ENCODE measurements at regions not wholly inside any gene's neighbourhood (a gene's known extent, or its start where the extent isn't known, plus 50 kb on each side); places are given as distances from the start of the nearest gene placed in this dataset.

DNA sequence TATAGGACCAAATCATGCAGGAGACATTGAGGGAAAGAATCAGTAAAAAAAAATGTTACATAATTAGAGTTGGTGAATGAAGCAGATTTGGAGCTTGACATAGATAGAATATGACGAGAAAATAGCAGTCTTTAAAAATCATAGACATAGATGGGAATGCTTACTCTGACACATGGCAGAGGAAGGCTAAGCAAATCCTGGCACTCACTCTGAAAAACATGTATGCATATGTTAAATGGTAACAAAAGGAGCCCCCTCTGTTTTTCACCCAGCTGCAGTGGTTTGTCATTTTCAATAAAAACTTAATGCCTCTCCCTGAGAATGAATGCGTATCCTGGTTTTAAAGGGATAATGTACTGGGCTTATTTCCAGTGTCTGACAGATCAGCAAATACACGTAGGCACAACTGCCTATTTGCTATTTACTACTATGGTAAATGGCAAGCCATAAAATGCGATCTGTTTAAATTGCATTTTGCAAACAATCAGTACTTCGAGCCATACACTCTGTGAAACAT, 561.2 kb upstream of the SEL1L start:
- TF ChIP-seq, protein P1, sequence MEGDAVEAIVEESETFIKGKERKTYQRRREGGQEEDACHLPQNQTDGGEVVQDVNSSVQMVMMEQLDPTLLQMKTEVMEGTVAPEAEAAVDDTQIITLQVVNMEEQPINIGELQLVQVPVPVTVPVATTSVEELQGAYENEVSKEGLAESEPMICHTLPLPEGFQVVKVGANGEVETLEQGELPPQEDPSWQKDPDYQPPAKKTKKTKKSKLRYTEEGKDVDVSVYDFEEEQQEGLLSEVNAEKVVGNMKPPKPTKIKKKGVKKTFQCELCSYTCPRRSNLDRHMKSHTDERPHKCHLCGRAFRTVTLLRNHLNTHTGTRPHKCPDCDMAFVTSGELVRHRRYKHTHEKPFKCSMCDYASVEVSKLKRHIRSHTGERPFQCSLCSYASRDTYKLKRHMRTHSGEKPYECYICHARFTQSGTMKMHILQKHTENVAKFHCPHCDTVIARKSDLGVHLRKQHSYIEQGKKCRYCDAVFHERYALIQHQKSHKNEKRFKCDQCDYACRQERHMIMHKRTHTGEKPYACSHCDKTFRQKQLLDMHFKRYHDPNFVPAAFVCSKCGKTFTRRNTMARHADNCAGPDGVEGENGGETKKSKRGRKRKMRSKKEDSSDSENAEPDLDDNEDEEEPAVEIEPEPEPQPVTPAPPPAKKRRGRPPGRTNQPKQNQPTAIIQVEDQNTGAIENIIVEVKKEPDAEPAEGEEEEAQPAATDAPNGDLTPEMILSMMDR (conservative IDR thresholded peaks at IDR 0.05; ENCODE audit: low read depth in 2 of 2) = no peak
- TF ChIP-seq NANOG (IDR thresholded peaks at IDR 0.05; ENCODE audit: borderline replicate concordance) = no peak
- no peak for TF ChIP-seq JUNB (IDR thresholded peaks at IDR 0.05; ENCODE audit: unreplicated experiment)
- no peak for TF ChIP-seq EZH2phosphoT487 (IDR thresholded peaks at IDR 0.05; ENCODE audit: unreplicated experiment)
- no peak for TF ChIP-seq EZH2 (IDR thresholded peaks at IDR 0.05; ENCODE audit: low read depth, unreplicated experiment)
- TF ChIP-seq STAT1 (IDR thresholded peaks at IDR 0.05; ENCODE audit: unreplicated experiment) = no peak
- TF ChIP-seq, protein P2, sequence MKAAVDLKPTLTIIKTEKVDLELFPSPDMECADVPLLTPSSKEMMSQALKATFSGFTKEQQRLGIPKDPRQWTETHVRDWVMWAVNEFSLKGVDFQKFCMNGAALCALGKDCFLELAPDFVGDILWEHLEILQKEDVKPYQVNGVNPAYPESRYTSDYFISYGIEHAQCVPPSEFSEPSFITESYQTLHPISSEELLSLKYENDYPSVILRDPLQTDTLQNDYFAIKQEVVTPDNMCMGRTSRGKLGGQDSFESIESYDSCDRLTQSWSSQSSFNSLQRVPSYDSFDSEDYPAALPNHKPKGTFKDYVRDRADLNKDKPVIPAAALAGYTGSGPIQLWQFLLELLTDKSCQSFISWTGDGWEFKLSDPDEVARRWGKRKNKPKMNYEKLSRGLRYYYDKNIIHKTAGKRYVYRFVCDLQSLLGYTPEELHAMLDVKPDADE (IDR thresholded peaks at IDR 0.05) = no peak
- no peak for TF ChIP-seq POLR2AphosphoS5 (IDR thresholded peaks at IDR 0.05; ENCODE audit: low read depth)
- TF ChIP-seq, protein P3, sequence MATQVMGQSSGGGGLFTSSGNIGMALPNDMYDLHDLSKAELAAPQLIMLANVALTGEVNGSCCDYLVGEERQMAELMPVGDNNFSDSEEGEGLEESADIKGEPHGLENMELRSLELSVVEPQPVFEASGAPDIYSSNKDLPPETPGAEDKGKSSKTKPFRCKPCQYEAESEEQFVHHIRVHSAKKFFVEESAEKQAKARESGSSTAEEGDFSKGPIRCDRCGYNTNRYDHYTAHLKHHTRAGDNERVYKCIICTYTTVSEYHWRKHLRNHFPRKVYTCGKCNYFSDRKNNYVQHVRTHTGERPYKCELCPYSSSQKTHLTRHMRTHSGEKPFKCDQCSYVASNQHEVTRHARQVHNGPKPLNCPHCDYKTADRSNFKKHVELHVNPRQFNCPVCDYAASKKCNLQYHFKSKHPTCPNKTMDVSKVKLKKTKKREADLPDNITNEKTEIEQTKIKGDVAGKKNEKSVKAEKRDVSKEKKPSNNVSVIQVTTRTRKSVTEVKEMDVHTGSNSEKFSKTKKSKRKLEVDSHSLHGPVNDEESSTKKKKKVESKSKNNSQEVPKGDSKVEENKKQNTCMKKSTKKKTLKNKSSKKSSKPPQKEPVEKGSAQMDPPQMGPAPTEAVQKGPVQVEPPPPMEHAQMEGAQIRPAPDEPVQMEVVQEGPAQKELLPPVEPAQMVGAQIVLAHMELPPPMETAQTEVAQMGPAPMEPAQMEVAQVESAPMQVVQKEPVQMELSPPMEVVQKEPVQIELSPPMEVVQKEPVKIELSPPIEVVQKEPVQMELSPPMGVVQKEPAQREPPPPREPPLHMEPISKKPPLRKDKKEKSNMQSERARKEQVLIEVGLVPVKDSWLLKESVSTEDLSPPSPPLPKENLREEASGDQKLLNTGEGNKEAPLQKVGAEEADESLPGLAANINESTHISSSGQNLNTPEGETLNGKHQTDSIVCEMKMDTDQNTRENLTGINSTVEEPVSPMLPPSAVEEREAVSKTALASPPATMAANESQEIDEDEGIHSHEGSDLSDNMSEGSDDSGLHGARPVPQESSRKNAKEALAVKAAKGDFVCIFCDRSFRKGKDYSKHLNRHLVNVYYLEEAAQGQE (IDR thresholded peaks at IDR 0.05; ENCODE audit: unreplicated experiment) = no peak
- no peak for TF ChIP-seq ZNF331 (CRISPR knock-in tag; IDR thresholded peaks at IDR 0.05; ENCODE audit: low read depth)
- TF ChIP-seq ZNF114 (CRISPR knock-in tag; IDR thresholded peaks at IDR 0.05) = no peak
- TF ChIP-seq, protein P4, sequence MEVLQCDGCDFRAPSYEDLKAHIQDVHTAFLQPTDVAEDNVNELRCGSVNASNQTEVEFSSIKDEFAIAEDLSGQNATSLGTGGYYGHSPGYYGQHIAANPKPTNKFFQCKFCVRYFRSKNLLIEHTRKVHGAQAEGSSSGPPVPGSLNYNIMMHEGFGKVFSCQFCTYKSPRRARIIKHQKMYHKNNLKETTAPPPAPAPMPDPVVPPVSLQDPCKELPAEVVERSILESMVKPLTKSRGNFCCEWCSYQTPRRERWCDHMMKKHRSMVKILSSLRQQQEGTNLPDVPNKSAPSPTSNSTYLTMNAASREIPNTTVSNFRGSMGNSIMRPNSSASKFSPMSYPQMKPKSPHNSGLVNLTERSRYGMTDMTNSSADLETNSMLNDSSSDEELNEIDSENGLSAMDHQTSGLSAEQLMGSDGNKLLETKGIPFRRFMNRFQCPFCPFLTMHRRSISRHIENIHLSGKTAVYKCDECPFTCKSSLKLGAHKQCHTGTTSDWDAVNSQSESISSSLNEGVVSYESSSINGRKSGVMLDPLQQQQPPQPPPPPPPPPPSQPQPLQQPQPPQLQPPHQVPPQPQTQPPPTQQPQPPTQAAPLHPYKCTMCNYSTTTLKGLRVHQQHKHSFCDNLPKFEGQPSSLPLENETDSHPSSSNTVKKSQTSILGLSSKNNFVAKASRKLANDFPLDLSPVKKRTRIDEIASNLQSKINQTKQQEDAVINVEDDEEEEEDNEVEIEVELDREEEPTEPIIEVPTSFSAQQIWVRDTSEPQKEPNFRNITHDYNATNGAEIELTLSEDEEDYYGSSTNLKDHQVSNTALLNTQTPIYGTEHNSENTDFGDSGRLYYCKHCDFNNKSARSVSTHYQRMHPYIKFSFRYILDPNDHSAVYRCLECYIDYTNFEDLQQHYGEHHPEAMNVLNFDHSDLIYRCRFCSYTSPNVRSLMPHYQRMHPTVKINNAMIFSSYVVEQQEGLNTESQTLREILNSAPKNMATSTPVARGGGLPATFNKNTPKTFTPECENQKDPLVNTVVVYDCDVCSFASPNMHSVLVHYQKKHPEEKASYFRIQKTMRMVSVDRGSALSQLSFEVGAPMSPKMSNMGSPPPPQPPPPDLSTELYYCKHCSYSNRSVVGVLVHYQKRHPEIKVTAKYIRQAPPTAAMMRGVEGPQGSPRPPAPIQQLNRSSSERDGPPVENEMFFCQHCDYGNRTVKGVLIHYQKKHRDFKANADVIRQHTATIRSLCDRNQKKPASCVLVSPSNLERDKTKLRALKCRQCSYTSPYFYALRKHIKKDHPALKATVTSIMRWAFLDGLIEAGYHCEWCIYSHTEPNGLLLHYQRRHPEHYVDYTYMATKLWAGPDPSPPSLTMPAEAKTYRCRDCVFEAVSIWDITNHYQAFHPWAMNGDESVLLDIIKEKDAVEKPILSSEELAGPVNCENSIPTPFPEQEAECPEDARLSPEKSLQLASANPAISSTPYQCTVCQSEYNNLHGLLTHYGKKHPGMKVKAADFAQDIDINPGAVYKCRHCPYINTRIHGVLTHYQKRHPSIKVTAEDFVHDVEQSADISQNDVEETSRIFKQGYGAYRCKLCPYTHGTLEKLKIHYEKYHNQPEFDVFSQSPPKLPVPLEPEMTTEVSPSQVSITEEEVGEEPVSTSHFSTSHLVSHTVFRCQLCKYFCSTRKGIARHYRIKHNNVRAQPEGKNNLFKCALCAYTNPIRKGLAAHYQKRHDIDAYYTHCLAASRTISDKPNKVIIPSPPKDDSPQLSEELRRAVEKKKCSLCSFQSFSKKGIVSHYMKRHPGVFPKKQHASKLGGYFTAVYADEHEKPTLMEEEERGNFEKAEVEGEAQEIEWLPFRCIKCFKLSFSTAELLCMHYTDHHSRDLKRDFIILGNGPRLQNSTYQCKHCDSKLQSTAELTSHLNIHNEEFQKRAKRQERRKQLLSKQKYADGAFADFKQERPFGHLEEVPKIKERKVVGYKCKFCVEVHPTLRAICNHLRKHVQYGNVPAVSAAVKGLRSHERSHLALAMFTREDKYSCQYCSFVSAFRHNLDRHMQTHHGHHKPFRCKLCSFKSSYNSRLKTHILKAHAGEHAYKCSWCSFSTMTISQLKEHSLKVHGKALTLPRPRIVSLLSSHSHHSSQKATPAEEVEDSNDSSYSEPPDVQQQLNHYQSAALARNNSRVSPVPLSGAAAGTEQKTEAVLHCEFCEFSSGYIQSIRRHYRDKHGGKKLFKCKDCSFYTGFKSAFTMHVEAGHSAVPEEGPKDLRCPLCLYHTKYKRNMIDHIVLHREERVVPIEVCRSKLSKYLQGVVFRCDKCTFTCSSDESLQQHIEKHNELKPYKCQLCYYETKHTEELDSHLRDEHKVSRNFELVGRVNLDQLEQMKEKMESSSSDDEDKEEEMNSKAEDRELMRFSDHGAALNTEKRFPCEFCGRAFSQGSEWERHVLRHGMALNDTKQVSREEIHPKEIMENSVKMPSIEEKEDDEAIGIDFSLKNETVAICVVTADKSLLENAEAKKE (CRISPR knock-in tag; IDR thresholded peaks at IDR 0.05) = no peak

Data from GM23338 (cell line).